ENCODE measurements at regions not wholly inside any gene's neighbourhood (a gene's known extent, or its start where the extent isn't known, plus 50 kb on each side); places are given as distances from the start of the nearest gene placed in this dataset.

DNA sequence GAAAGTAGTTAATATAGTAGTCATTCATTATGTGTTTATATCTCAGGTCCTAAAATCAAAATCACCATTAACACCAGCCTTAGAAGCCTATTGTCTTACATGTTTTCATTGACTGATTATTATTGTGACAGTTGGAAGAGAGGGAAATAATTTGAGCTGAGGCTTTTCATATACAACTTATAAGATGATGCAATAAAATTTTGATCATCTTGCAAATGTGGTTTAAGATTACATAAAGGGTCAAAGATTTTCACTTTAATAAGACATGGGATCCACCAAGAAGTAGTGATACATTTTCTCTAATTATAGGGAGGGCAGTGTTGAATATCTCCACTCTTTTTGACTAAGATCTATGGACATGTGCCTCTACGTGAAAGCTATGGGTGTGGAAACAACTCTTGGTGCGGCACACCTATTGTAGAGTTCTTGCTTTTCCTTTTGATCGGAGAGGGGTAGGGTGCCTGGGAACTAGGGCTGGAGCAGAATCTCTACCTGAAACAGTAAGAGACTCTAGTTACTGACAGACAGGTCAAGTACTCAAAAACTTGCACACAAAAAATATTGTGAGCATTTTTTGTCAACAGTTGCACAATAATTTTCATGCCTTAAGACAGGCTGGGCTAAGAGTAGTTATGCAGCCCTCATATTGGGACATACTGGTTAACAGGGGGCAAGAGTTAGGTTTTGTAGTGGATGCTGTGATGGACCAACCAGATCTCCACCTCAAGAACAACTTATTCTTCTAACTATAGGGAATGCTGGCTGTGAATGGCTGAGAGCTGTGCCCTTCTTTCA, 139.3 kb upstream of the FST start:
- Mint-ChIP-seq H3K4me1 (ENCODE audit: low read depth) (no peaks in the 10 kb centered on the region), H3K27ac (no peak overlapping the region), H3K36me3 (no peaks in the 10 kb centered on the region), H3K27me3 (no peaks in the 10 kb centered on the region), H3K9me3 (peaks cover 3% of the 10 kb centered on the region), H3K4me3 (no peak overlapping the region)
- CTCF ChIA-PET, result no interaction called here
- no peak for DNase-seq
- intact Hi-C loops (cut with micrococcal nuclease), result no loop called here
- POLR2A ChIA-PET, result no interaction called here

DNA sequence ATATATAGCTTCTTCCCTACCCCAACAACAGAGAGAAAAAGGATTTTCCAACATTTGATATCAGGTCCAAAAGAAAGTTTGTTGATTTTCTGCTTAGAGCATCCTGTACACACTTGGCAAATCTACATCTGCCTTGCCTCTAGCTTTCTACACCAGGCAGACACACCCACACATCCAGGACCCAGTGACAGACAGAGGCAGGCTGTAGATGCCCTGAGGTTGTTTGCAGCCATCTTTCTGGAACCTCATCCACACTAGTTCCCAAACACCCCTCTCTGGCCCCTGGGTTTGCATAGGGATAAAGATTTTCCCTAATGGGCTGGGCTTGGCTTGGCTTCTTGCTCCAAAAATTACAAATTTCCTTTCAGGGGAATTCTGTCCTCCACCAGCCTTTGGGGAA, 138.2 kb upstream of the FST start:
- ChIA-PET CTCF (no interaction called here), POLR2A (no interaction called here)
- H3K27ac Mint-ChIP-seq, result no peak overlapping the region
- intact Hi-C loops (cut with micrococcal nuclease), result no loop called here
- no peak overlapping the region for H3K4me3 Mint-ChIP-seq
- no peak for DNase-seq
- H3K9me3 Mint-ChIP-seq, result peaks cover 3% of the 10 kb centered on the region
- no peaks in the 10 kb centered on the region for H3K36me3 Mint-ChIP-seq
- no peaks in the 10 kb centered on the region for H3K27me3 Mint-ChIP-seq
- no peaks in the 10 kb centered on the region for H3K4me1 Mint-ChIP-seq (ENCODE audit: low read depth)

DNA sequence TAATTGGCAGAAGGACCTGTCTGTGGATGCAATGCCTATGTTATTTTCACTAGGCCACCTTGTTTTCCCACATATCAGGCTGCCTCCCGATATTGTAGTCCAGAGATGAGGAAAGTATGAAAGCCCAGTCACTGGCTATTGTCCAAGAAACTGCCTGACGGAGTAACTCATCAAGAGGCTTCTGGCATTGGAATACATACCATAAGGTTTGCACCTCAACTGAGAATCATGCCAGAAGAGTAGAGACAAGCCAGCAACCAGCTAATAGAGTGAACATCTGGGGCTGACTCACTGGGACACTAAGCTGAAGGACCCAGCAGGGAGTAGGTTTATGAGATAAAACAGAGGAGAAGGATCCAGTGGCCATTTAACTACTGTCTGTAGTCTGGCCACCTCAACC, 137.2 kb upstream of the FST start:
- DNase-seq, result no peak
- Mint-ChIP-seq H3K4me3 (no peak overlapping the region), H3K27me3 (no peaks in the 10 kb centered on the region), H3K4me1 (ENCODE audit: low read depth) (no peaks in the 10 kb centered on the region), H3K27ac (no peak overlapping the region), H3K9me3 (peaks cover 3% of the 10 kb centered on the region), H3K36me3 (no peaks in the 10 kb centered on the region)
- POLR2A ChIA-PET, result no interaction called here
- CTCF ChIA-PET, result no interaction called here
- intact Hi-C loops (cut with micrococcal nuclease), result no loop called here

DNA sequence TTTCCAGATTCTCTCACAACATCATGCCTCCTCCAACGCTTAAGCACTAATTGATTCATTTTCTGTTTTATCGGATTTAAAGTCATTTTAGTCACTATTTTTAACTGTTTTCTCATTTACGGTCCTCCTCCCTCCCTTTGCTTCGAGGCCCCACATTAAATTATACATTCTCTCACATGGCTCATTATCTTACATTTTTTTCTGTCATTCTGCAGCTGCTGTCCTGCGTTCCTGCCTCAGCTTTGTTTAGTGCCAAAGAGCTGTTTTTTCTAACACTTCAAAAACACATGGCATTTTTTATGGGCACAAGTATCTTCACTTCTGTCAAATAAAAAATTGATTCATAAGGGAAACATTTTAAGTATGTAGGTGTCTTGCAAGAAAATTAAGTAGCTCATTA, 130.1 kb upstream of the FST start:
- ChIA-PET POLR2A (no interaction called here), CTCF (no interaction called here)
- intact Hi-C loops (cut with micrococcal nuclease), result no loop called here
- Mint-ChIP-seq H3K4me3 (no peak overlapping the region), H3K36me3 (no peaks in the 10 kb centered on the region), H3K27me3 (no peaks in the 10 kb centered on the region), H3K4me1 (ENCODE audit: low read depth) (no peaks in the 10 kb centered on the region), H3K27ac (no peak overlapping the region), H3K9me3 (no peaks in the 10 kb centered on the region)
- DNase-seq, result no peak

DNA sequence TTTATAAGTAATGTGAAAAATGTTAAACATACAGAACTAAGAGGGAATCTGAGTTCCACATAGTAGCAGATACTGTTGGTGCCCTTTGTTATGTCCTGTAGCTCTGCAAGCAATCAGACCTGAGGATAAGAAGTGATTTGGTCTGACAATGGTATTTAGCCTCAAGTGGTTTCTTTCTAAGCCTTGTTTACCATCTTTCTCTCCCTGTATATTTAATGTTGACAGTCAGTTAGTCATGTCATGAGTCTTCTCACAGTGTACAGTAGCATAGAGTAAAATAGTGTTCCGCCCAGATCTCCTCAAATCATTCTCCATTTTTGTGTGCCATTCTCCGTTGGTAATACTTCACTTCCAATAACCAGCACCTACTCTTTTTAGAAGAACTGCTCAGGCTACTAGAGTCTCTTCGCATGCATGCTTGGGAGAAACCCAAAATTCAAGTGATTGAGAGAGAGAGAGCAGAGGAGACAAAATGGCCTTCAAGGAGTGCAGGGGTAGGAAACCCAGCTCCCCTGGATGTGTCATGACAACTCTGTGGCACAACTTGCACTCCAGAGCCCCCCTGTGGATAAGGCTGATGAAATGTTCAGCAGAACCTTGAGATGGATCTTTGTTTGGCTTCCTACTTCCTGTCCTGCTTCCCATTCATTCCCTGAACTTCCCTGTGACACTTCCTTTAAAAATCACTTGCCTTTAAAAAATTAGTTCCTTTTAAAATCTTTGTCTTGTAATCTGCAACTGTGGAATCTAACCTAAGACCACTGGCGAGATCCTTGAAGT, 129.2 kb upstream of the FST start:
- Mint-ChIP-seq H3K4me3 (no peak overlapping the region), H3K27ac (no peak overlapping the region), H3K27me3 (peaks cover 2% of the 10 kb centered on the region), H3K9me3 (no peaks in the 10 kb centered on the region), H3K4me1 (ENCODE audit: low read depth) (no peaks in the 10 kb centered on the region), H3K36me3 (no peaks in the 10 kb centered on the region)
- DNase-seq, result no peak
- intact Hi-C loops (cut with micrococcal nuclease), result no loop called here
- POLR2A ChIA-PET, result no interaction called here
- CTCF ChIA-PET, result no interaction called here

DNA sequence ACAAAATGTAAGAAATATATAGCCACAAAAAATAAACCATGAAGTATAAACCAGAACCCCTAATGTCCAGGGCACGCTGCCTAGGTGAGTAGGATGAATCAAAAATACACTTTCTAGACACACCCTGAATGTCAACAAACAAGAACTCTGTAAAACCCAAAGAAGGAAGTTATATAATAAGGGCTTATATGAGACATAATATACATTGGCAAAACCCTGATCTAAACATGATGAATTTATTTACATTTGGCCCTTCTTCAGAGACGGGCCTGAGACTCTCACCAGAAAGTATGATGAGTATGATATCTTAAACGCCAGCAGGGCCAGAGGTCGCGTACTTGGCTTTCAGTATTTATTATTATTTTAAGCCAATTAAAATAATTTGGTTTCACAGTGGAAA, 125.1 kb upstream of the FST start:
- no peak overlapping the region for H3K4me3 Mint-ChIP-seq
- POLR2A ChIA-PET, result no interaction called here
- intact Hi-C loops (cut with micrococcal nuclease), result no loop called here
- H3K27ac Mint-ChIP-seq, result no peak overlapping the region
- peaks cover 2% of the 10 kb centered on the region for H3K27me3 Mint-ChIP-seq
- H3K9me3 Mint-ChIP-seq, result no peaks in the 10 kb centered on the region
- H3K4me1 Mint-ChIP-seq (ENCODE audit: low read depth), result no peaks in the 10 kb centered on the region
- CTCF ChIA-PET, result no interaction called here
- H3K36me3 Mint-ChIP-seq, result no peaks in the 10 kb centered on the region
- no peak for DNase-seq

DNA sequence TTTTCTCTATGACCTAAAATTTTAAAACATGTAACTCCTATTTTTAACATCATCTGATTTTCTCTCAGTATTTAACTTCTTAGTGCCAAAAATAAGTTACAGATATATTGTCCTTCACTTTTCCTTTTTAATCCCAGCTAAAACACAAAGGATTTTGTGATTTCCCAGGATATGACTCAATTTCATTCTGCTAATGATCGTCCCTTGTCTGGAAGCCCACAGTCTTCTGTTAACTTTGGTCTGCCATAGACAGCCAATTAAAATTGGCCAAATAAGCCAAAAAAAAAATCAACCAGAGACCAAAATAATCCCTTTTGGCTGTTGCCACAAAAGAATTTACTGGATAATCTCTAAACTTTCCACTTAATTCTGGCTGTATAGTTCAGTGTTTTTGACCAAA, 124.5 kb upstream of the FST start:
- Mint-ChIP-seq H3K4me1 (ENCODE audit: low read depth) (no peaks in the 10 kb centered on the region), H3K9me3 (no peaks in the 10 kb centered on the region), H3K27me3 (peaks cover 2% of the 10 kb centered on the region), H3K4me3 (no peak overlapping the region), H3K36me3 (no peaks in the 10 kb centered on the region), H3K27ac (no peak overlapping the region)
- intact Hi-C loops (cut with micrococcal nuclease), result no loop called here
- DNase-seq, result no peak
- ChIA-PET POLR2A (no interaction called here), CTCF (no interaction called here)

DNA sequence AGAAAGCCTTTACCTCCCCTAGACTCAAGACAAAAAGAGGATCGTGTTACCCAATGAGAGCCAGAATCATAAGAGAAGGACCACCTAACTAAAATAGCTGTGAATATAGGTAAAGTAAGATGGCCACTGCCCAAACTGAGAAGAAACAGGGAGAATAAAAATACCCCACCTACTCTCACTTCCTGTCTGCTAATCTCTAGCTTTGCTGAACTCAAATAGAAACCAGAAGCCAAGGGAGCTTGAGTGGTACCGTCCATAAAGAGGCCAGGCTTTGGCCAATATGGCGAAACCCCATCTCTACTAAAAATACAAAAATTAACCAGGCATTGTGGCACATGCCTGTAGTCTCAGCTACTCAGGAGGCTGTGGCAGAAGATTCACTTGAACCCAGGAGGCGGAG, 123.0 kb upstream of the FST start:
- peaks cover 2% of the 10 kb centered on the region for H3K27me3 Mint-ChIP-seq
- no peaks in the 10 kb centered on the region for H3K4me1 Mint-ChIP-seq (ENCODE audit: low read depth)
- ChIA-PET POLR2A (no interaction called here), CTCF (no interaction called here)
- H3K36me3 Mint-ChIP-seq, result no peaks in the 10 kb centered on the region
- no peak overlapping the region for H3K4me3 Mint-ChIP-seq
- no peak overlapping the region for H3K27ac Mint-ChIP-seq
- H3K9me3 Mint-ChIP-seq, result no peaks in the 10 kb centered on the region
- intact Hi-C loops (cut with micrococcal nuclease), result no loop called here
- no peak for DNase-seq

DNA sequence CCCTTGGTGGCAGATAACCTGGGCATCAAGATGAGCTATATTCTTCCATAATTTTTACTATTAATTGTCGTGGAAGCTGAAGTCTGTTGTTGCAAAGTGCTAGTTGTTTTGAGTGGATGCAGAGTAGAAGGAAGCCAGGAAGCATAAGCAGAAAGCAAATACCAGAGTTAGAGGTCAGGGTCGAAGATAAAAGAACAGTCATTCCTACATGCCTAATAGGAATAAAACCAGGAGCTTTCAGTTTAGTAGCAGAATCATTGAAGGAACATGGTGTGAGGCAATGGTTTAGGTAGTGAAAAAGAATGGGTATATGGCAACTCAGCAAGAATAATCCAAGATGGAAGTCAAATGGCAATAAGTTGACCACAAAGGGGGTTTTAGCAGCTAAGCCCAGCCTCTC, 121.6 kb upstream of the FST start:
- no peak overlapping the region for H3K4me3 Mint-ChIP-seq
- intact Hi-C loops (cut with micrococcal nuclease), result no loop called here

DNA sequence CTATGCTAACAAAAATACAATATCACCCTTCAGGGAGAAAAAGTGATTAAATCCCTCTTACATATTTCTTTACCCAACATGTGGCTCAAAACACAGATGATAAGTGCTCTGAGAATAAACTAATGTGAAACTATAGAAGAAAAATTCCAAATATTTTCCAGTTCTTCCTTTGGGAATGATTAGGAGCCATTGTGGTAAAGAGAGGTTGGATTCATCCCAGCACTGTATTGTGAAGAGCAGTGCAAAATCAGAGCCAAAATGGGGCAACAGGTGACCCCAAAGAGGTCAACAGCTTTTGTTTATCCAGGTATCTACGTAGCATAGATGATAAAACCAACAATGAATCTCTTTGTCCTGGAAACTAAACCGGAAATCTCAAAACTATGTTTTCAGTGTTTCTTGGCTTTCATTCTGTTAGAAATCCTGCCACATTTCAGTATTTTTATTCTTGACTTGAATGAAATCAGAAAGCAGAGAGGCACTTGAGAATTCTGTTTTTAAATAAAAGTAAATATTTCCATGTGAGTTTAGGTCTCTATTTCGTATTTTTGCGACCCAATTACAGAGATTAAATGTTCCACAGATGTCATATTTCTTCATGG, 120.4 kb upstream of the FST start:
- Mint-ChIP-seq H3K36me3 (no peaks in the 10 kb centered on the region), H3K27me3 (peaks cover 3% of the 10 kb centered on the region), H3K4me1 (ENCODE audit: low read depth) (no peaks in the 10 kb centered on the region), H3K4me3 (no peak overlapping the region), H3K27ac (no peak overlapping the region), H3K9me3 (no peaks in the 10 kb centered on the region)
- ChIA-PET CTCF (no interaction called here), POLR2A (no interaction called here)
- intact Hi-C loops (cut with micrococcal nuclease), result no loop called here
- DNase-seq, result no peak

More for the DNA sequence above, 121.6 kb upstream of the FST start:
- CTCF ChIA-PET, result no interaction called here
- Mint-ChIP-seq H3K27me3 (peaks cover 2% of the 10 kb centered on the region), H3K27ac (no peak overlapping the region), H3K9me3 (no peaks in the 10 kb centered on the region), H3K4me1 (ENCODE audit: low read depth) (no peaks in the 10 kb centered on the region), H3K36me3 (no peaks in the 10 kb centered on the region)
- no peak for DNase-seq
- POLR2A ChIA-PET, result no interaction called here

DNA sequence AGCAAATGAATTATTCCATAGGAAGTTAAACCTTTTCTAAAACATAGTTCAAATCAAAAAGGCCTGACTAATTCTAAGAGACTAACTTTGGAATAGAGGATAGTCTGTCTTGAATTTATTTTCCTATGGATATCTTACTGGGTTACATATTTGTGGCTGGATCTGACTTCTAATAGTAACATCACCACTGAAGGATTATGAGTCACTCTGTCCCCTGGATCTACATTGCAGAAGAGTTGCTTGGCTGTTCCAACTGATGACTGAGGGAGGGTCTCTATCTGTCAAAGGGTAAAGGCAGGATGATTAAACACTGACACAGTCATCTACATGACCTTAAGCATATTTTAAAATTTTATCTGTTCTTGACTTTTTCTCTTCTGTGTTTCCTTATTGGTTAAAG, 119.6 kb upstream of the FST start:
- no peaks in the 10 kb centered on the region for H3K9me3 Mint-ChIP-seq
- POLR2A ChIA-PET, result no interaction called here

DNA sequence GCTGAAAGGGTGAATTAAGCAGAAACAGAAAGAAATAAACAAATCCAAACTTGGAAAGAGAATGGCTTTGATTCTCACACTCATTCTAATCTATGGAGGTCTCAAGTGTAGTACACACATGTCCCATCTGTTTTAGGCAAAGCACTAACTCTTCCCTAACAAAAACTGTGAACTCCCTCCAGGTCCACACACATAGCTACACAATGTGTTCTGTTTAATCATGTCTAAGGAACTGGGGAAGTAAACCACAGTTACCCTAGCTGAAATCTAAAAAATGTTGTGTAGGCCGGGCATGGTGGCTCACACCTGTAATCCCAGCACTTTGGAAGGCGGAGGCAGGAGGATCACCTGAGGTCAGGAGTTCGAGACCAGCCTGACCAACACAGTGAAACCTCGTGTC, 118.7 kb upstream of the FST start:
- Mint-ChIP-seq H3K9me3 (no peaks in the 10 kb centered on the region), H3K27me3 (peaks cover 1% of the 10 kb centered on the region), H3K27ac (no peak overlapping the region), H3K4me1 (ENCODE audit: low read depth) (peaks cover 2% of the 10 kb centered on the region), H3K4me3 (no peak overlapping the region), H3K36me3 (no peaks in the 10 kb centered on the region)
- ChIA-PET CTCF (no interaction called here), POLR2A (no interaction called here)
- no peak for DNase-seq
- intact Hi-C loops (cut with micrococcal nuclease), result no loop called here

More for the DNA sequence above, 119.6 kb upstream of the FST start:
- no peak for DNase-seq
- no peak overlapping the region for H3K27ac Mint-ChIP-seq
- intact Hi-C loops (cut with micrococcal nuclease), result no loop called here
- no peaks in the 10 kb centered on the region for H3K36me3 Mint-ChIP-seq
- CTCF ChIA-PET, result no interaction called here
- no peak overlapping the region for H3K4me3 Mint-ChIP-seq
- no peaks in the 10 kb centered on the region for H3K4me1 Mint-ChIP-seq (ENCODE audit: low read depth)
- H3K27me3 Mint-ChIP-seq, result peaks cover 3% of the 10 kb centered on the region

DNA sequence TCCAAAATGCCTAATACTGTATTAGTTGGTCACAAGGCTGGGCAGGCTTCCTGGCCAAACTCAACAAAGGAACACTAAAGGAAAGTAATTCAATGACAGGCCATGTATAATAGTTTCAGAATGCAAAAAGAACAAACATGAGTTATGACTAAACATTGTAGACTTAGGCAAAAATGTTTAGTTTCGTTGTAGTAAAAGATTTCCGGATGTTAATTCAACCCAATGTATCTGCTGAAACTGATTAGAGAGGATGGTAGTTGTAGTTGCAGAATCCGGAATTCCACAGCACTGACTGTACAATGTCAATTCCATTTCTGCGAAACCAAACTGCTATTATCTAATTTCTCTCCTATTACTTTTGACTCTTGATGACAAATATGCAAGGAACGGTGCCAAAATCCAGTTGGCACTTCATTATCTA, 117.9 kb upstream of the FST start:
- H3K27ac Mint-ChIP-seq, result no peak overlapping the region
- H3K4me1 Mint-ChIP-seq (ENCODE audit: low read depth), result peaks cover 2% of the 10 kb centered on the region
- ChIA-PET POLR2A (no interaction called here), CTCF (no interaction called here)
- H3K4me3 Mint-ChIP-seq, result no peak overlapping the region
- no peaks in the 10 kb centered on the region for H3K9me3 Mint-ChIP-seq
- intact Hi-C loops (cut with micrococcal nuclease), result no loop called here
- no peak for DNase-seq
- peaks cover 1% of the 10 kb centered on the region for H3K27me3 Mint-ChIP-seq
- no peaks in the 10 kb centered on the region for H3K36me3 Mint-ChIP-seq
